Fibroblast of upper back skin (primary cell): ENCODE measurements at regions not wholly inside any gene's neighbourhood (a gene's known extent, or its start where the extent isn't known, plus 50 kb on each side); places are given as distances from the start of the nearest gene placed in this dataset.
"Not testable (repeated sequence)": the region's sequence is repeated elsewhere in the genome, so short reads cannot be mapped to it uniquely, and the experiment has no call there.

Experiments
- DNase-seq: peaks from one replicate; pipeline ENCODE4 v3.0.0-alpha.2; 2013

- DNase-seq = not testable (repeated sequence)
Measured at GRCh38 chr5:81823736-81824135, 72.8 kb upstream of the SSBP2 start.

- no peak for DNase-seq
Measured at GRCh38 chr5:81820863-81821262, 70.0 kb upstream of the SSBP2 start.

- no peak for DNase-seq
Measured at GRCh38 chr5:81820318-81820636, 69.4 kb upstream of the SSBP2 start.

GRCh38 chr5:81819556-81820317 lies 68.8 kb upstream of the SSBP2 start:
- peak; percentile 32 for DNase-seq

GRCh38 chr5:81817980-81818379 lies 67.1 kb upstream of the SSBP2 start:
- no peak for DNase-seq

- no peak for DNase-seq
Measured at GRCh38 chr5:81817086-81817485, 66.2 kb upstream of the SSBP2 start.

- no peak for DNase-seq
Measured at GRCh38 chr5:81815321-81815720, 64.4 kb upstream of the SSBP2 start.

GRCh38 chr5:81808106-81808505 lies 57.2 kb upstream of the SSBP2 start:
- no peak for DNase-seq

- no peak for DNase-seq
Measured at GRCh38 chr5:81805086-81805485, 54.2 kb upstream of the SSBP2 start.

- no peak for DNase-seq
Measured at GRCh38 chr5:81803812-81804211, 52.9 kb upstream of the SSBP2 start.

- no peak for DNase-seq
Measured at GRCh38 chr5:81802625-81803024, 51.7 kb upstream of the SSBP2 start.

GRCh38 chr5:81802020-81802419 lies 51.1 kb upstream of the SSBP2 start:
- no peak for DNase-seq

GRCh38 chr5:81800797-81801196 lies 49.9 kb upstream of the SSBP2 start:
- DNase-seq = peak; percentile 44
